HK-2 (cell line): ENCODE measurements at regions not wholly inside any gene's neighbourhood (a gene's known extent, or its start where the extent isn't known, plus 50 kb on each side); places are given as distances from the start of the nearest gene placed in this dataset.

Experiments used
- DNase-seq: peaks from one replicate; pipeline ENCODE4 v3.0.0-alpha.2; 2018; ENCODE audit not compliant: unreplicated experiment

GRCh38 chrX:97766501-97767095, 882.9 kb downstream of the RPA4 start:
- DNase-seq = no peak

- no peak for DNase-seq
Observed at GRCh38 chrX:97787311-97787710, 903.6 kb downstream of the RPA4 start.

- DNase-seq = no peak
Observed at GRCh38 chrX:97787849-97788248, 904.1 kb downstream of the RPA4 start.

DNA sequence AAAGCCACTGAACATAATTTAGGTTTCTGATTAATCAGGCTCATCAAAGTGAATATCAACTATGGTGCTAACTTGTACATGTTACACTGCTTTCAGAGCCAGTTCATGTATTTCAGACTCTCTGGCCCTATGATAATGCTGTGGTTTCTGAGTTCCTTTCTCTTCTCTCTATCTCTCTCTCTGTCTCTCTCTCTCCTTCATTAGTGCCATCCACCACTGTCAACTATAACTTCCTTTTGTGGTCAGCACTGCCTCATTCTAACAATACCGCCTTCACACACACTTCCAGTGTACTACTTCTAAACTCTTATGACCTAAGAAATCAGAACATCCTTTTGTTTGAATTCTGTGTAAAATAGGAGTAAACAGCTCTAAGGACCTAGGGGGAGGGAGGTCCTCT, 907.1 kb downstream of the RPA4 start:
- no peak for DNase-seq

DNA sequence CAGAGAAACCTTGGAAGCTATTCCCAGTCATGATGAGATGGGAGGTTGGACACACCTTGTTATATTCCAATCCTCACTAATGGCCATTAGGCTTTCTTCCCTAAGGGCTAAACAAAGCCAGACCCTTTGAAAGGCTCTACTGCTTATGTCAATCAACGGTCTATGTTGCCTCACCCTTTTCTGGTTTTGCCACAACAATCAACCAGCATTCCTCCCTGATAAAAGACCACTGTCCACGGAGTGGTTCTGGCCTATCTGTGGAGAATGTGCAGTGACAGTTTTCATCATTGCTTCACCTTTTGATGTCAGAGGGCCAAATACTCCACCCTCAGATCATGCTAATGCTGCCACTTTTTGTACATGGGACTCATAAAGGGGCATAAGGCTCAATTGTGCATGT, 913.4 kb downstream of the RPA4 start:
- DNase-seq = no peak

DNA sequence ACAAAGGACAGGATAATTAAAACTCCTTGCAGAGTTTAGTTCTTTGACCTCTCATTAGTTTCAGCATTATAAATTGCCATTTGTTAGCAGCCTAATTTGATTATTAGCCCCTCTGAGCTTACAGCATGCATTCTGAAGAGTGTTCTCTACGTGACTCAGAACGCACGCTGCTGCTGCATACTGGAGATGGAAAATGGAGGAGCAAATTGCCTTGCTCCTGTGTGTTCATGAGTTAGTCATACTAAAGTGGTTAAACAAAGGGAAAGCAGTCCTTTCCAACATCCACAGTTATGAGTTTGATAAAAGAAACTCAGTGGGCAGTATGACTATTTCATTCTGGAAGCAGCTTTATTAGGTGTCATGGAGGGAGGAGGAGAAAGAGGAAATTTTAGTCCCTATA, 922.5 kb downstream of the RPA4 start:
- DNase-seq = no peak

- DNase-seq = no peak
Observed at GRCh38 chrX:97806946-97807345, 923.2 kb downstream of the RPA4 start.

GRCh38 chrX:97820170-97820569, 936.5 kb downstream of the RPA4 start:
- DNase-seq = no peak

DNA sequence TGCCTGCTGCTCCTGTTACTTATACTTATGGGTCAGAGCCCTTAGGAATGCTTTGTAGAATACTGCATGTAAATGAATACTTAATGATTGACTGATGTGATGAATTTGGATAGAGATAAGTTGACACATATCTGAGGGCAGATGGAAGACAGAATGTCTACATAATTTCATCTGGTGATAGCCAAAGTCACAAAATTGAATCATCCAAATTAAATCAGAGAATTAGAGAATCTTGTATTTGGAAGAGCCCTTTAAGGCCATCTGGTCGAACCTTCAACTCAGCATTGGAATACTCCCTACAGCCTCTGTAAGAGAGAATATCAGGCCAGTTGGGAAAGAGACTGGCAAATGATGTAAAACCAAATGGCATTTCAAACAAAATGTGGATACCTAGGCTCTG, 944.8 kb downstream of the RPA4 start:
- DNase-seq = no peak

- DNase-seq = no peak
Observed at GRCh38 chrX:97835969-97836368, 952.3 kb downstream of the RPA4 start.

DNA sequence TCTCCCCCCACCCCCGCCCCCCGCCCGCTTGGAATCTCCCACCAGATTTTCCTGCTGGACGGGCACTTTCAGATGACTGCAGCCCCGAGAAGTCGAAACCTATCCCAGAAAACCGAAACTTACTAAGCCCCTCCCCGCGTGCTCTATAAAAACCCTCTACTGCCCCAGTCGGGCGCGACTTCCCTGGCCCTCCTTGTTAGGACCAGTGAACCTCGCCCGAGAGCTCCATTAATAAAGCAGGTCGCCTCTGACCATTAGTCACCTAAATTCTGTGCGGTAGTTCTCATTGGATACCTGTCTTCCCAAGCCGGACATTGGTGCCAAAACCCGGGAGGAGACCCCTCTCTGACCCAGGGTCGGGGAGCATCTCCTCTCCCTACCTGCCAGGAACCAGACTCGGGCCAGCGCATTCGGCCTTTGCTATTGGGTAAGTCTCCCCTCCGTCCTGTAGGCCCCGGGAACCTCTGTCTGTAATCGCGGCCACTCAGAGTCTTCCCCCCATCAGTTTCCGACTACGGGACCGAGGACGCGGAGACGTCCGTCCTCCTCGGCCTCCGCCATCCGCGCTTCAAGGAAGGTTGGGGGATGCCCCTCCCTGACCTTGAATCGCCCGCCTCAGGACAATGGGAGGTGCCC, 958.0 kb downstream of the RPA4 start:
- no peak for DNase-seq

GRCh38 chrX:97842468-97843199, 958.9 kb downstream of the RPA4 start:
- DNase-seq = no peak

GRCh38 chrX:97843200-97843811, 959.6 kb downstream of the RPA4 start:
- DNase-seq = no peak

- DNase-seq = no peak
Observed at GRCh38 chrX:97844161-97844560, 960.5 kb downstream of the RPA4 start.

DNA sequence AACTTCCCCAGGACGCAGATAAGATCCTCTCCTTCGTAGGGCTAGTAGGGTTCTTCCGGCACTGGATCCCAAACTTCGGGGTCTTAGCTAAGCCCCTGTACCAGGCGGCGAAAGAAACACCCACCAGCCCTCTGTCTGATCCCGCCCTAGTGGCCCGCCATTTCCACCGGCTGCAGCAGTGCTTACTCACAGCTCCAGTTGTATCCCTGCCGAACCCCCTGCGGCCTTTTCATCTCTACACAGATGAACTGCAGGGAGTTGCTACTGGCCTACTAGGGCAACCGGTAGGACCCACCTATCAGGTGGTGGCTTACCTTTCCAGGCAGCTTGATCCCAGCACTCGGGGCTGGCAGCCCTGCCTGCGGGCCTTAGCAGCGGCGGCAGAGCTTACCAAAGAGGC, 961.2 kb downstream of the RPA4 start:
- no peak for DNase-seq

GRCh38 chrX:97845451-97845850, 961.7 kb downstream of the RPA4 start:
- no peak for DNase-seq

GRCh38 chrX:97846228-97846627, 962.5 kb downstream of the RPA4 start:
- no peak for DNase-seq

GRCh38 chrX:97846718-97847237, 963.1 kb downstream of the RPA4 start:
- no peak for DNase-seq

GRCh38 chrX:97847885-97848679, 964.4 kb downstream of the RPA4 start:
- DNase-seq = no peak

DNA sequence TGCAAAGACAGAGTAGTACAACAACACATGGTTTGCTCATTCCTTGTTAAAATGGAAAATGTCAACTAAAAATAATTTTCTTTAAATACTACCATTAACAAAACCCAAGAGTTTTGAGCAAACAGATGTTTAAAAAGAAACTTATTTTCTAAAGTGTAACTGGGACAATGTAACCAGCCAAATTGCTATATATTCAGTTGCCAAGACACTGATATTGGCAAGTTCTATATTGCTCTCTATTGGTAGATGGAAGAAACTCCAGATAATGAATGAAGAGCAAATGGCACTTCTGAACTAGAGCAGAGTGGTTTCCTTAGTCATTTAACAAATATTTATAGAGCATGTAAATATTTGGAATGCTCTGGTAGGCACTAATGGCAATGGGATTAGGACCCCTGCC, 966.2 kb downstream of the RPA4 start:
- no peak for DNase-seq

- DNase-seq = no peak
Observed at GRCh38 chrX:97850911-97851310, 967.2 kb downstream of the RPA4 start.

GRCh38 chrX:97854086-97854485, 970.4 kb downstream of the RPA4 start:
- no peak for DNase-seq
